ENCODE measurements at regions not wholly inside any gene's neighbourhood (a gene's known extent, or its start where the extent isn't known, plus 50 kb on each side); places are given as distances from the start of the nearest gene placed in this dataset.
"Not testable (repeated sequence)": the region's sequence is repeated elsewhere in the genome, so short reads cannot be mapped to it uniquely, and the experiment has no call there.

DNA sequence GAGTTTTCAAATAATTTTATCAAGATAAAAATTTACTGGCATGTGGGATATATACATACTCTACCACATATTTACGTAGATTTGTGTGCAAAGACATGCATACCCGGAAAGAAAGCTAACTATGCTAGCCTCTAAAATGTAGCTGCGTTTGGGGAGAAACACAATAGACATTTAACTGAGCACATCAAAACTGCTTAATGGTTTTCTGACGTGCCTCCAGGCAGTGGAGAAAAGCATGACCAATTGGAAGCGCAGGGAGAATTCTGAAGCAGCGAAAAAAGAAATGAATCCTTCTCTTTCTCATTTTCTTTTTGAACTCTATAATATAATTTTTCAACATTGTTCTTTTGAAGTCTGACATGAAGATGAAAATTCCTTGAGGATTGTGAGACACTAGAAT lies 60.3 kb upstream of the LYZL1 start:
- H3K4me1 ChIP-seq: no peaks in the 10 kb centered on the region
- intact Hi-C loops (cut with DNase I; ENCODE audit: low total_unique reads): no loop called here
- H3K4me3 ChIP-seq: no peak overlapping the region
- H3K36me3 ChIP-seq: no peaks in the 10 kb centered on the region
- H3K27ac ChIP-seq: no peak overlapping the region
- H3K27me3 ChIP-seq: peaks cover 0 to 28% (median 0%) of the 10 kb centered on the region in 3 donors
- no peaks in the 10 kb centered on the region for H3K9me3 ChIP-seq
- 66 to 73% (median 71%) methylated on average over 6 of the region's 6 CpGs for WGBS, 5 donors
- no peak for DNase-seq
- no peak for TF ChIP-seq POLR2A (IDR thresholded peaks at IDR 0.05)
- no peak for TF ChIP-seq EP300 (IDR thresholded peaks at IDR 0.05)
- no peak for TF ChIP-seq POLR2AphosphoS5 (IDR thresholded peaks at IDR 0.05)
- TF ChIP-seq CTCF (IDR thresholded peaks at IDR 0.05): no peak

- no peaks in the 10 kb centered on the region for H3K4me1 ChIP-seq
- peaks cover 0 to 24% (median 0%) of the 10 kb centered on the region in 3 donors for H3K27me3 ChIP-seq
- WGBS, 5 donors: 82 to 88% (median 85%) methylated on average over 13 to 15 of the region's 15 CpGs
- no peaks in the 10 kb centered on the region for H3K36me3 ChIP-seq
- intact Hi-C loops (cut with DNase I; ENCODE audit: low total_unique reads): no loop called here
- no peak for DNase-seq
- no peak overlapping the region for H3K4me3 ChIP-seq
- no peak for TF ChIP-seq POLR2AphosphoS5 (IDR thresholded peaks at IDR 0.05)
- H3K9me3 ChIP-seq: no peaks in the 10 kb centered on the region
- no peak overlapping the region for H3K27ac ChIP-seq
Measured at GRCh38 chr10:29229258-29229705, 59.6 kb upstream of the LYZL1 start.

GRCh38 chr10:29236910-29237309 lies 52.0 kb upstream of the LYZL1 start:
- H3K27me3 ChIP-seq: peaks cover 0 to 10% (median 4%) of the 10 kb centered on the region in 3 donors
- H3K36me3 ChIP-seq; intact Hi-C loops (cut with DNase I; ENCODE audit: low total_unique reads); H3K9me3 ChIP-seq; DNase-seq; H3K27ac ChIP-seq; H3K4me3 ChIP-seq; H3K4me1 ChIP-seq: not testable (repeated sequence)
- 90 to 95% (median 92%) methylated on average over 13 of the region's 13 CpGs for WGBS, 5 donors

- intact Hi-C loops (cut with DNase I; ENCODE audit: low total_unique reads): no loop called here
- Histone ChIP-seq H3K4me3 (no peak overlapping the region), H3K27me3 (peaks cover 0 to 10% (median 4%) of the 10 kb centered on the region in 3 donors), H3K27ac (no peak overlapping the region), H3K4me1 (no peaks in the 10 kb centered on the region), H3K9me3 (no peaks in the 10 kb centered on the region), H3K36me3 (no peaks in the 10 kb centered on the region)
- DNase-seq: no peak
- TF ChIP-seq POLR2AphosphoS5 (IDR thresholded peaks at IDR 0.05) (no peak), POLR2A (IDR thresholded peaks at IDR 0.05) (no peak), CTCF (IDR thresholded peaks at IDR 0.05) (no peak), EP300 (IDR thresholded peaks at IDR 0.05) (no peak)
- WGBS, 5 donors: 24 to 46% (median 33%) methylated on average over 5 of the region's 5 CpGs
Measured at GRCh38 chr10:29237786-29238185, 51.1 kb upstream of the LYZL1 start.

DNA sequence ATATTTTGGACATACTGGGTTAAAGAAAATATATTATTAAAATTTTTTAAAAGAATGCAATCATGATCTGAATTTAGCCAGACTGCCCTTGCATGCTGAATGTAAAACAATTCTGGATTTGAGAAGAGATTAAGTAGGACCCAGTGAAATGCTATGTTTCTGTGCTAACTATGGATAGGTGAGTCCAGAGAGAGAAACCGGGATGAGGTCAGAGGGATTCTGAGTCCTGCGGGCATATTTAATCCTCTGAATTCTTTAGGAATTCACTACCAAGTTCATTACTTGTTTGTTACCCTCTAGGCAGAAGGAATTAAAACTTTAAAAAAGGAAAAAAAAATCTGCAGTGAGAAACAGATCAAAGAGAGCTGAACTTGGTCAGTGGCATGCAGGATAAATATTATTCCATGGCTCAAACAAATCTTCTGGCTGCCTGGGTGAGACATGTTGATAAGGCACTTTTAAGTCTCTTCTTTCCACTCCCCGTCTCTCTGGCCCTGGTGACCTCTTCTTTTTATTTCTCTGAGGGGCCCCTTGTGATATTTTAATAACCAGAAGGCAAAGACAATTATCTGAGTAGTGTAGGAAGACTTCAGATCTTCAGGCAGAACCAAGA lies 50.2 kb upstream of the LYZL1 start:
- 41 to 66% (median 58%) methylated on average over 3 of the region's 3 CpGs for WGBS, 5 donors

More for the DNA sequence above, 50.2 kb upstream of the LYZL1 start:
- H3K9me3 ChIP-seq: no peaks in the 10 kb centered on the region
- intact Hi-C loops (cut with DNase I; ENCODE audit: low total_unique reads): no loop called here
- peaks cover 0 to 10% (median 4%) of the 10 kb centered on the region in 3 donors for H3K27me3 ChIP-seq
- no peak overlapping the region for H3K27ac ChIP-seq
- H3K4me1 ChIP-seq: no peaks in the 10 kb centered on the region
- no peaks in the 10 kb centered on the region for H3K36me3 ChIP-seq
- H3K4me3 ChIP-seq: no peak overlapping the region
- TF ChIP-seq POLR2A (IDR thresholded peaks at IDR 0.05): no peak
- no peak for TF ChIP-seq CTCF (IDR thresholded peaks at IDR 0.05)
- no peak for TF ChIP-seq POLR2AphosphoS5 (IDR thresholded peaks at IDR 0.05)
- no peak for TF ChIP-seq EP300 (IDR thresholded peaks at IDR 0.05)
- DNase-seq: no peak

Small RNA genes in the stretch of these regions (small RNA-seq; reads per million reads assigned to genes)
- gene AL355376.1 (0 reads per million in 4 donors), gene AL355376.2 (0 reads per million in 4 donors), gene RNA5SP308 (0.08 to 1.1 (median 0.25) reads per million in 4 donors), gene RNU6-270P (0 reads per million in 4 donors)

Data from stomach (tissue), 8 donors.